Subcutaneous abdominal adipose tissue (tissue), 5 donors: ENCODE measurements at regions not wholly inside any gene's neighbourhood (a gene's known extent, or its start where the extent isn't known, plus 50 kb on each side); places are given as distances from the start of the nearest gene placed in this dataset.

ENCODE experiments used
- H3K27ac ChIP-seq: one replicate; pipeline ENCODE4 v1.7.0; 2013; ENCODE audit warnings: low read depth, mild to moderate bottlenecking, inconsistent platforms, low read length, moderate library complexity
- H3K27me3 ChIP-seq, 5 donors: one replicate each; pipeline ENCODE4 v1.7.0; 2013; ENCODE audit warnings: low read length in 5 of 5, inconsistent platforms in 1 of 5; ENCODE audit not compliant: control insufficient read depth in 5 of 5, insufficient read depth in 4 of 5
- H3K36me3 ChIP-seq, 5 donors: one replicate each; pipeline ENCODE4 v1.7.0; 2013; ENCODE audit warnings: low read length in 5 of 5; ENCODE audit not compliant: control insufficient read depth in 5 of 5, insufficient read depth in 5 of 5
- H3K4me1 ChIP-seq, 5 donors: one replicate each; pipeline ENCODE4 v1.7.0; 2013; ENCODE audit warnings: low read length in 5 of 5, mild to moderate bottlenecking in 3 of 5, moderate library complexity in 1 of 5; ENCODE audit not compliant: control insufficient read depth in 5 of 5, insufficient read depth in 5 of 5
- H3K4me3 ChIP-seq, 5 donors: one replicate each; pipeline ENCODE4 v1.7.0; 2013; ENCODE audit warnings: low read length in 5 of 5, low read depth in 1 of 5
- H3K9ac ChIP-seq, 5 donors: one replicate each; pipeline ENCODE4 v1.7.0; 2013; ENCODE audit warnings: low read length in 5 of 5, mild to moderate bottlenecking in 4 of 5, moderate library complexity in 3 of 5
- H3K9me3 ChIP-seq, 5 donors: one replicate each; pipeline ENCODE4 v1.7.0; 2013; ENCODE audit warnings: low read length in 5 of 5; ENCODE audit not compliant: control insufficient read depth in 5 of 5
- donor health status: healthy.
- donor health status: healthy.
- donor health status: healthy.
- donor health status: healthy.
- donor health status: healthy.

DNA sequence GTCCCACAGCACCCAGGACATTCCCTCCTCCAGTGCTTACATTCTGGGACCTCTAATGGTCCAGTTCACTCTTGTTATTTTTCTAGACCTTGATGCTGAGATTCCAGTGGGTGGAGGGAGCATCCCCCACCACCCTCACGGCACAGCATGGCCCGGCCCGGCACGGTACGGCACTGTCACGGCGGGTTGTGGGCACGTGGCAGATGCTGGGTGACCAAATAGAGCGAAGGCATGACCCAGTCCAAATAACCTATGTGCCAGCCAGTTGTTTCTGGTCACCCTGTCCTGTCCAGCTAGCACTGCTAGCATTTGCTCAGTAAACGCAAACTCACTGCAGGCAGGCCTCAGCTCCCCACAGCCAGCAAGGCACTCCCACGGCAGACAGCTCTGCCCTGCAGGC lies 204.7 kb downstream of the ENGASE start:
- Histone ChIP-seq H3K36me3 (no peaks in the 10 kb centered on the region), H3K4me3 (no peak overlapping the region), H3K9ac (no peak overlapping the region), H3K27ac (no peak overlapping the region), H3K27me3 (peaks cover 3 to 20% (median 18%) of the 10 kb centered on the region in 5 donors), H3K9me3 (no peaks in the 10 kb centered on the region), H3K4me1 (no peaks in the 10 kb centered on the region)

- Histone ChIP-seq H3K27ac (no peak overlapping the region), H3K27me3 (peaks cover 4 to 43% (median 37%) of the 10 kb centered on the region in 5 donors), H3K9me3 (no peaks in the 10 kb centered on the region), H3K4me3 (no peak overlapping the region), H3K36me3 (no peaks in the 10 kb centered on the region), H3K4me1 (no peaks in the 10 kb centered on the region), H3K9ac (no peak overlapping the region)
Measured at GRCh38 chr17:79276821-79277220, 202.2 kb downstream of the ENGASE start.

DNA sequence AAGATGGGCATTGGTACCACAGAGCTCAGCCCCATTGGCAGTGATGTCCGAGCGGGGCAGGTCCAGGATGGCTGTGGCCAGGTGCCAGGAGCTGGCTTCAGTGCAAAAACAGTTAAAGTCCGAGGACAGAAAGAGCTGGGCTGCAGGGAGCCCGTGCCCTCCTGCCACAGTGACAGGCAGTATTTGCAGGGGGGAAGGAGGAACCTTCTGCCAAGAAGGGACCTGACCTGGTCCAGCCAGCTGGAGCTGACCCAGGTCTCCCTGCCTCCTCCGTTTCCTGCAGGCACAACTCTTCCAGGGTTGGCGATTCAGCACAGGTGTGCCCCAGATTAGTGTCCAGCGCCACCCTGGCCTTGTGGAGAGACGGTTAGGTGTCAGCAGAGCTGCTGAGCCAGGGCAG lies 199.0 kb downstream of the ENGASE start:
- H3K9ac ChIP-seq, result no peak overlapping the region
- no peaks in the 10 kb centered on the region for H3K4me1 ChIP-seq
- no peak overlapping the region for H3K27ac ChIP-seq
- H3K4me3 ChIP-seq, result no peak overlapping the region
- H3K36me3 ChIP-seq, result no peaks in the 10 kb centered on the region
- no peaks in the 10 kb centered on the region for H3K9me3 ChIP-seq
- H3K27me3 ChIP-seq, result peaks cover 15 to 59% (median 44%) of the 10 kb centered on the region in 5 donors

- Histone ChIP-seq H3K4me1 (no peaks in the 10 kb centered on the region), H3K27ac (no peak overlapping the region), H3K4me3 (no peak overlapping the region), H3K36me3 (no peaks in the 10 kb centered on the region), H3K27me3 (peaks cover 20 to 64% (median 49%) of the 10 kb centered on the region in 5 donors), H3K9ac (no peak overlapping the region), H3K9me3 (no peaks in the 10 kb centered on the region)
Measured at GRCh38 chr17:79272666-79273219, 198.1 kb downstream of the ENGASE start.

DNA sequence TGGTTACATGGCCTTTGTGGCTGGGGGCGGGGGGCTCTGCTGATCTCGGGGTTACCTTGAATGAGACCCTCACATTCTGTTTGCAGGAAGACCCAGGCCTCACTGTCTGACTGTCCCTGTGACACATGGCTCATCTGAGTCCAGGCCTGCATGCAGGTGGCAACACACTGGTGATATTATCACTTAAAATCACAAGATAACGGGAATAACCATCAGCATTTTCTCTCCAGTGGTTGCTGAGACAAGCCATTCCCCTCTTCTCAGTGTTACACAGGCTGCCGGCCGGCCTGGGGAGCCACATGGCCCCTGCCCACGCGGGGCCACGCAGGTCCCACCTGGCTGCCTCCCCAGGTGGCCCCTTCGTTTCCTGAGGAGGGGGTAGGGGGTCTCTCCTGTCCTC lies 197.6 kb downstream of the ENGASE start:
- no peaks in the 10 kb centered on the region for H3K9me3 ChIP-seq
- no peaks in the 10 kb centered on the region for H3K4me1 ChIP-seq
- H3K9ac ChIP-seq, result no peak overlapping the region
- H3K27ac ChIP-seq, result no peak overlapping the region
- H3K27me3 ChIP-seq, result peaks cover 20 to 61% (median 52%) of the 10 kb centered on the region in 5 donors
- no peak overlapping the region for H3K4me3 ChIP-seq
- no peaks in the 10 kb centered on the region for H3K36me3 ChIP-seq

DNA sequence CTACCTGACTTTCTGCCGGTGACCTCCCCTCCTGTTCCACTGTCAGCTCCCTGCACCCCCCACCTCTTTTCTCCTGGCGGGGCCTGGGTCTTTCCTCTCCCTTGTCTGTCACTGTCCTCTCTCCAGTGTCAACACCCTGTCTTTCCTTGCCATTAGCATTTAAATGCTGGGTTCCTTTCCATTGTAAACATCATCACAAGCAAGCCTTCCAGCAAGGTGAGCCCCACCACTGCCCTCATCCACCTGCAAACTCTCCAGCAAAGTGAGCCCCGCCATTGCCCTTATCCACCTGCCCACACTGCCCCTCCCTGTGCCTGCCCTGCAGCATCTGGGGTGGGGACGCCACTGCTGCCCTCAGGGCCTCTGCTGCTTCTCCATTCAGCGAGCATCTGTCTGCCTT lies 195.0 kb downstream of the ENGASE start:
- Histone ChIP-seq H3K27ac (no peak overlapping the region), H3K9me3 (no peaks in the 10 kb centered on the region), H3K4me3 (no peak overlapping the region), H3K9ac (no peak overlapping the region), H3K27me3 (peaks cover 24 to 68% (median 60%) of the 10 kb centered on the region in 5 donors), H3K36me3 (no peaks in the 10 kb centered on the region), H3K4me1 (no peaks in the 10 kb centered on the region)

- no peaks in the 10 kb centered on the region for H3K4me1 ChIP-seq
- H3K9ac ChIP-seq, result no peak overlapping the region
- H3K9me3 ChIP-seq, result no peaks in the 10 kb centered on the region
- no peak overlapping the region for H3K27ac ChIP-seq
- H3K4me3 ChIP-seq, result no peak overlapping the region
- H3K27me3 ChIP-seq, result peaks cover 19 to 45% (median 42%) of the 10 kb centered on the region in 5 donors
- no peaks in the 10 kb centered on the region for H3K36me3 ChIP-seq
Measured at GRCh38 chr17:79263191-79263590, 188.6 kb downstream of the ENGASE start.

DNA sequence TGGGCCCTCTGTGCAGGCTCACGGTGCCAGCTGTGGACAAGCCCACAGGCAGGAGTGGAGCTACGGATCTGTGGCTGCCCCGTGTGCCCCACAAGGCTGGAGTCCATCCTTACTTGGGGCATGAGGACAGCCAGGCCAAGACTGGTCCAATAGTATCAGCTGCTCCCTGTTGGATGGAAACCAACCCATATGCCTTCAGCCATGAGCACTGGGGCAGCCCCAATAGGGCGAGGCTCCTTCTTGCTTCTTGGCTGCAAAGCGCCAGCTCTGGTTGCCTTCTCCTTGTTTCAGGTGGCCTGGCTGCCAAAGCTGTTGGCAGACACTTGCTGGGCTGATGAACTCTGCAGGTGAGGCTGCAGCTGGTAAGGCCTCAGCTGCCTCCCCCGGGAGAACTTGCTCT lies 188.0 kb downstream of the ENGASE start:
- H3K36me3 ChIP-seq, result no peaks in the 10 kb centered on the region
- no peak overlapping the region for H3K4me3 ChIP-seq
- peaks cover 19 to 45% (median 41%) of the 10 kb centered on the region in 5 donors for H3K27me3 ChIP-seq
- no peaks in the 10 kb centered on the region for H3K9me3 ChIP-seq
- no peak overlapping the region for H3K9ac ChIP-seq
- no peak overlapping the region for H3K27ac ChIP-seq
- H3K4me1 ChIP-seq, result no peaks in the 10 kb centered on the region

GRCh38 chr17:79261355-79262072 lies 186.9 kb downstream of the ENGASE start:
- no peak overlapping the region for H3K27ac ChIP-seq
- H3K4me3 ChIP-seq, result no peak overlapping the region
- H3K9me3 ChIP-seq, result no peaks in the 10 kb centered on the region
- no peaks in the 10 kb centered on the region for H3K4me1 ChIP-seq
- H3K9ac ChIP-seq, result no peak overlapping the region
- peaks cover 19 to 43% (median 36%) of the 10 kb centered on the region in 5 donors for H3K27me3 ChIP-seq
- H3K36me3 ChIP-seq, result no peaks in the 10 kb centered on the region

GRCh38 chr17:79258843-79259242 lies 184.2 kb downstream of the ENGASE start:
- Histone ChIP-seq H3K27ac (no peak overlapping the region), H3K9me3 (no peaks in the 10 kb centered on the region), H3K4me1 (no peaks in the 10 kb centered on the region), H3K36me3 (no peaks in the 10 kb centered on the region), H3K4me3 (no peak overlapping the region), H3K27me3 (peaks cover 27 to 54% (median 50%) of the 10 kb centered on the region in 5 donors), H3K9ac (no peak overlapping the region)
